COR-L47 (cell line): ENCODE measurements at regions not wholly inside any gene's neighbourhood (a gene's known extent, or its start where the extent isn't known, plus 50 kb on each side); places are given as distances from the start of the nearest gene placed in this dataset.
"Not testable (repeated sequence)": the region's sequence is repeated elsewhere in the genome, so short reads cannot be mapped to it uniquely, and the experiment has no call there.

Experiments
- DNase-seq: peaks from one replicate; lab custom pipeline; 2025; lab: John Stamatoyannopoulos, UW

GRCh38 chr6:98333273-98333672 is 501.1 kb upstream of the POU3F2 start:
- DNase-seq: no peak

DNA sequence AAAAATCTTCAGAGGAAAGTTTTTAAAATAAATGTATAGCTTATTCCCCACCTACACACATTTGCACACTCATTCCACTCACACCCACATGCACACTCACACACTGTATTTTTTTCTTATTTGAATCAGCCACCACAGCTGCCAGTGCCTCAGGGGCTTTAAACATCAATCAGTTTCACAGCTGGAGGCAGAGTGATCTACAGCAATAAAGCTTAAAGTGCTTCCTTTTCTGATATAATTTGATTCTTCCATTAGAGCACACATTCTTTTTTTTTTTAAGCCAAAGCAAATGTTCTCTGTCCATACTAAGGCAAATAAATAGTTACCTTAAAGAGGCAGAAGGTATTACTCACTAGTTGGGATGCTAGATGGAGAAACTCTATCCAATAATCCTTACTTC is 498.8 kb upstream of the POU3F2 start:
- peak; percentile 34 for DNase-seq

- DNase-seq: no peak
Measured at GRCh38 chr6:98339506-98339905, 494.9 kb upstream of the POU3F2 start.

GRCh38 chr6:98343004-98343403 is 491.4 kb upstream of the POU3F2 start:
- no peak for DNase-seq

GRCh38 chr6:98343797-98344196 is 490.6 kb upstream of the POU3F2 start:
- DNase-seq: no peak

- DNase-seq: no peak
Measured at GRCh38 chr6:98352348-98352747, 482.0 kb upstream of the POU3F2 start.

GRCh38 chr6:98358173-98358572 is 476.2 kb upstream of the POU3F2 start:
- DNase-seq: no peak

DNA sequence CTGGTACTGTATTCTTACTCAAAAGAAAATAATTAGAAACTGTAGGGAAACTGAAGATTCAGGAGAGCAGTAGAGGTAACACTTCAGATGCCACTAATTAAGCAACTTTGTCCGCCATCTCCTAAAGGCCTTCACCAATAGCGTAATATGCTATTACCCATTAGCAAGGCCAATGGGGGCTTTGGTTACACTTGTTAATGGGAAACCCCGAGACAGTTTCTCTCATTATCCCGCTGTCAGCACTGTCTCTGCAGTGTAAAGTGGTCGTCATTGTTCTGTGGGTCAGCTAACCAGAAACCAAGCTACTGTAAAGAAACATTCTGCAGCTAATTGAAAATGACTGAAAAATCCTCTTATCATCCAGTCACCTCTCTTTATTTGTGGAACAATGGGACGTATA is 468.0 kb upstream of the POU3F2 start:
- no peak for DNase-seq

DNA sequence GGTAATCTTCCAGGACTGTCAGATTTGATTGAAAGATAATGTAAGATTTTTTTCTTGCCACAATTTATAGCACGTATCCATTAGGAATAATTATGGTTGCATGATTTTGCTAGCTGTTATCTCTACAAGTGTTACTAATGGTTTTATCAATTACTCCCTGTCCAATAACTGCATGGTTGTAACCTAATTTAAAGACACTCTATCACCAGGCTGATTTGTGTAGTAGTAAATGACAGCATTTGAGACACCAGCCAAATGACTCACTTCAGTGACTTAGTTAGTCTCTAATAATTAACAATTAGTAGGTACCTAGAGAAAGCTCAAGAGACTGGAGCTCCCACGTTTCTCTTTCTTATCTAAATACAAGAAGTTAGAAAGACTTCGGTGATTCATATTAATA is 453.8 kb upstream of the POU3F2 start:
- DNase-seq: no peak

GRCh38 chr6:98382246-98382645 is 452.1 kb upstream of the POU3F2 start:
- DNase-seq: no peak

GRCh38 chr6:98384334-98384733 is 450.0 kb upstream of the POU3F2 start:
- no peak for DNase-seq

DNA sequence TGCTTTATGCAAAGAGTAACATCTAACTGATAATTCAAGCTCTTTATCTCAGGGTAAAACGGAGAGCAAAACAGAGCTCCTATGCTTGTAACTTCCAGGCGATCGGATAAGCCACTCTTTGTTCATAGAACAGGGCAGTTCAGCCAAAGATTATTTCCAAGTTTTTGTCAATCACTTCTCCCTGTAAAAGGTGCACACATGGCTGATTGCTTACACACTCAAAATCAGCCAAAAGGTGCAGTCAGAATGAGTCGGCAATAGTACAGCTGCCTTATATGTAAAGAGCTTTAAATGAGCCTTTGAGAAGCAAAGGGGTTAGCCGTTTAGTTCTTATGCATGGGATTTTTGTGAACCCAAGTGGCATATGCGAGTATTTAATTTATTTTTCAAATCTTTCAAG is 449.6 kb upstream of the POU3F2 start:
- DNase-seq: no peak

DNA sequence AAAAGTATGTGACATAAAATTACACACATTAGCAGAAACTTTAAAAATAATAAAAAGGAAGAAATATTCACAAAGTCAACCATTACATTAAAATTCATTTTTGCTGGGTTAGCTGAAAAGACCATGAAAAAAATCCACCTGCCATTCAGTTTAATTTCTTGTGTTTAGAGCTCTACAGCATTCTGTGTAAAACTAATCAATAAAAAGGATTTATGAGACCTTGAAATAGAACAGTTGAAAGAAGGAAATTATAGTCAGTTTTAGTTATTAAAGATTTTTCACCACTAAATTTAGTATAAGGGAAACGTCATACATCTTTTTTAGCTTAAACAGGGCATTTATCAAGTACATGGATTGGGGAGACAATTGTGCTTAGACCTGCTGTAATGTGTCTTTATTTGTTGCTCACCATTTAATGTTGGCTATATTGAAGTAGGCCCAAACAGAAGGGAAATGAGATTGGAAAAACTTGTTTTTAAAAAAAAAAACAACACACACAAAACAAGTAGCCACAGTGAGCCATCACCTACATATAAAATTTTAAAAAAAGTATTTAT is 438.7 kb upstream of the POU3F2 start:
- DNase-seq: no peak

- DNase-seq: no peak
Measured at GRCh38 chr6:98416027-98416426, 418.3 kb upstream of the POU3F2 start.

DNA sequence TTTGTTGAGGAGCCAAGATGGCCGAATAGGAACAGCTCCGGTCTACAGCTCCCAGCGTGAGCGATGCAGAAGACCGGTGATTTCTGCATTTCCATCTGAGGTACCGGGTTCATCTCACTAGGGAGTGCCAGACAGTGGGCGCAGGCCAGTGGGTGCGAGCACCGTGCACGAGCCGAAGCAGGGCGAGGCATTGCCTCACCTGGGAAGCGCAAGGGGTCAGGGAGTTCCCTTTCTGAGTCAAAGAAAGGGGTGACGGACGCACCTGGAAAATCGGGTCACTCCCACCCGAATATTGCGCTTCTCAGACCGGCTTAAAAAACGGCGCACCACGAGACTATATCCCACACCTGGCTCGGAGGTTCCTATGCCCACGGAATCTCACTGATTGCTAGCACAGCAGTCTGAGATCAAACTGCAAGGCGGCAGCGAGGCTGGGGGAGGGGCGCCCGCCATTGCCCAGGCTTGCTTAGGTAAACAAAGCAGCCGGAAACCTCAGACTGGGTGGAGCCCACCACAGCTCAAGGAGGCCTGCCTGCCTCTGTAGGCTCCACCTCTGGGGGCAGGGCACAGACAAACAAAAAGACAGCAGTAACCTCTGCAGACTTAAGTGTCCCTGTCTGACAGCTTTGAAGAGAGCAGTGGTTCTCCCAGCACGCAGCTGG is 417.7 kb upstream of the POU3F2 start:
- not testable (repeated sequence) for DNase-seq

DNA sequence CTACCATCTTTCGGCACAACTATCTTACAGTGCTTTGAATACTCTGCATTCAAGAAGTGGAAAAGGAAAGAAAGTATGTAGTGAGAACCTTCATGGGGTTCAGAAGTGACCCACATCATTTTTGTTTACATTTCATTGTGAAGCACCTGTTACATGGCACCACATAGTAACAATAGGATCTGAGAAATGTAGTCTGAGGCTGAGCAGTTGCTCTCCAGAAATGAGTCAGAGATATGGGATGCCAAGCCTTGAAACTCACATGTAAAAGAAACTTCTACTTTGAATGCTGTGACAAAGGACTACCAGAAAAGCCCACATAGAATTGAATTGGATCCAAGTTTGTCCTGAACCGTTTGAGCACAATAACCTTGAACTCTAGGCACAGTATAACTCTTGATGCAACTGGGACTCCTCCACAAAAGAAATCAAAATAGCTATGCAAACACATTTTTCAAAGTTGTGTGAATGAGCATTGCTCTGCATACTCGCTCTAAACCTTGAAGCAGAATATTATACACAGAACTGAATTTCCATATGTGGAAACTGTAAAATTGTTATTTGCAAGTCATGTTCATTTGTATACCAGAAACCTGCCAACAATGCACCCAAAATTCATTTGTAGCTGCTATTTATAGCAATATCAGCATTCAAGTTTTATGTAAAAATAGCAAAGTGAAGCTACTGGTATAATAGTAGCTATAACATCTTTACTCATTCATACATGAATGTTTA is 400.9 kb upstream of the POU3F2 start:
- DNase-seq: no peak

DNA sequence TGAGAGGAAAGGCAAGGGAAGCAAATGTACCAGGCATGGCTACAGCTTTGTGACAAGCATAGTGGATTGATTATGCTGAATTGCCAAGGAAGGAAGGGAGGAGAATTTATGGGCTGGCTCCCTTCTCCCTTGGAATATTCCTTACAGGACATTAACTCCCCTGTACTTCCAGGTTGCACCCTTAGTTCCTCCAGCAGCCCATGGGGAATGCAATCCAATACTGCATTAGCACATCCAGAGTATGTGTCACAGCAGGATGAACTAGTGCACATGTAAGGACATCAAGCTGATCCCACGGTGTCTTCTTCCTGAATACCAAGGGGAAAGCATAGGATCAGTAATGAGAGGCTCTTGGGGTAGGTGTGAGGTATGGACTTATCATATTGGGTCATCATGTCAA is 390.7 kb upstream of the POU3F2 start:
- no peak for DNase-seq

GRCh38 chr6:98452685-98453084 is 381.7 kb upstream of the POU3F2 start:
- no peak for DNase-seq

GRCh38 chr6:98454809-98455322 is 379.5 kb upstream of the POU3F2 start:
- DNase-seq: no peak

DNA sequence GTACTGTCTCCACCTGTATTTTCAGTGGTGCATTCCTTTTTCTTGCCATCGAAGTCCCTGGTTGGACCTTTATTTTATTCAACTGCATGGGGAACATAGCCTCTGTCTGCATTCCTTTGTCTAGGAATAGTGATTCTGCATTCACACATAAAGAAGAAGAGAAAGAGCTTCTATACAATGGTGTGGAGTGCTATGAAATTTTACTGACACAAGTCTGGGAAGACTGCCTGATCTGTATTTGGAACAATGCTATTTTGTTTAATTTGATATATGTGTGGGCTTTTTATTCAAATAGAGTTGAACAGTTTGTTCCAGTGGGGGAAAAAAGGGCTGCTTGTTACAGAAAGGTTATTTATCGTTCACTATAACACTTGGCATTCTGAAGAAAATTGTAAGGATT is 375.7 kb upstream of the POU3F2 start:
- no peak for DNase-seq

GRCh38 chr6:98463038-98464000 is 371.1 kb upstream of the POU3F2 start:
- peak; percentile 40 for DNase-seq

DNA sequence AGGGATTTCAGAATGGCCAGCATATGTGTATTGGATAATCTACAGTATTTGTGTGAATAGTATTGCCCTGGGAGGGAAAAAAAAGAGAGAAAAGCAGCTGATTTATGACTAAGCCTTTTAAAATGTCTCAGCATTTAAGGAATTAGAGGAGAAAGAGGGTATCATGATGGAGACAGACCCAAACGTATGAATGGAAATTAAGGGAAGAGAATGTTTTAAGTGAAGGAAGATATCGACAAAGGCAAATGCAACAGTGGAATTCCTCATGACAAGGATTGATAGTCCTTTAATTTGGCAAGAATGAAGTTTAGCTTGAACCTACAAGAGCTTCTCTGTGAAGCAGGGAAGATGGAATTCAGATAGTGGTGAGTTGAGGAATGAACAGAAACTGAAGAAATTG is 367.3 kb upstream of the POU3F2 start:
- no peak for DNase-seq
